OCI-M2 (cell line): ENCODE measurements at regions not wholly inside any gene's neighbourhood (a gene's known extent, or its start where the extent isn't known, plus 50 kb on each side); places are given as distances from the start of the nearest gene placed in this dataset.
"Not testable (repeated sequence)": the region's sequence is repeated elsewhere in the genome, so short reads cannot be mapped to it uniquely, and the experiment has no call there.

Experiments used
- DNase-seq: peaks from one replicate; lab custom pipeline; 2025; ENCODE audit not compliant: unreplicated experiment; lab: John Stamatoyannopoulos, UW

GRCh38 chr6:112927641-112928320 is 580.7 kb downstream of the RFPL4B start:
- DNase-seq, result no peak

GRCh38 chr6:112929641-112930040 is 582.5 kb downstream of the RFPL4B start:
- DNase-seq, result no peak

GRCh38 chr6:112931832-112932231 is 584.7 kb downstream of the RFPL4B start:
- DNase-seq, result no peak

- DNase-seq, result no peak
Measured at GRCh38 chr6:112933947-112934346, 586.8 kb downstream of the RFPL4B start.

- DNase-seq, result no peak
Measured at GRCh38 chr6:112934433-112935327, 587.5 kb downstream of the RFPL4B start.

GRCh38 chr6:112935402-112936078 is 588.4 kb downstream of the RFPL4B start:
- DNase-seq, result no peak

- no peak for DNase-seq
Measured at GRCh38 chr6:112936079-112936472, 588.9 kb downstream of the RFPL4B start.

- DNase-seq, result no peak
Measured at GRCh38 chr6:112936504-112936903, 589.4 kb downstream of the RFPL4B start.

- DNase-seq, result not testable (repeated sequence)
Measured at GRCh38 chr6:112937690-112938089, 590.6 kb downstream of the RFPL4B start.

- no peak for DNase-seq
Measured at GRCh38 chr6:112938650-112939049, 591.5 kb downstream of the RFPL4B start.

GRCh38 chr6:112939563-112939962 is 592.4 kb downstream of the RFPL4B start:
- no peak for DNase-seq

- DNase-seq, result no peak
Measured at GRCh38 chr6:112941613-112942012, 594.5 kb downstream of the RFPL4B start.

- no peak for DNase-seq
Measured at GRCh38 chr6:112946051-112946450, 598.9 kb downstream of the RFPL4B start.

GRCh38 chr6:112947507-112947906 is 600.4 kb downstream of the RFPL4B start:
- DNase-seq, result no peak

- no peak for DNase-seq
Measured at GRCh38 chr6:112951829-112952228, 604.7 kb downstream of the RFPL4B start.

GRCh38 chr6:112955743-112956142 is 608.6 kb downstream of the RFPL4B start:
- DNase-seq, result not testable (repeated sequence)

GRCh38 chr6:112956696-112957535 is 609.8 kb downstream of the RFPL4B start:
- DNase-seq, result no peak

GRCh38 chr6:112957536-112957916 is 610.4 kb downstream of the RFPL4B start:
- DNase-seq, result no peak

- not testable (repeated sequence) for DNase-seq
Measured at GRCh38 chr6:112960130-112960529, 613.0 kb downstream of the RFPL4B start.

- DNase-seq, result no peak
Measured at GRCh38 chr6:112967974-112968373, 620.8 kb downstream of the RFPL4B start.

GRCh38 chr6:112971651-112972050 is 624.5 kb downstream of the RFPL4B start:
- DNase-seq, result no peak
